ENCODE measurements at regions not wholly inside any gene's neighbourhood (a gene's known extent, or its start where the extent isn't known, plus 50 kb on each side); places are given as distances from the start of the nearest gene placed in this dataset.

DNA sequence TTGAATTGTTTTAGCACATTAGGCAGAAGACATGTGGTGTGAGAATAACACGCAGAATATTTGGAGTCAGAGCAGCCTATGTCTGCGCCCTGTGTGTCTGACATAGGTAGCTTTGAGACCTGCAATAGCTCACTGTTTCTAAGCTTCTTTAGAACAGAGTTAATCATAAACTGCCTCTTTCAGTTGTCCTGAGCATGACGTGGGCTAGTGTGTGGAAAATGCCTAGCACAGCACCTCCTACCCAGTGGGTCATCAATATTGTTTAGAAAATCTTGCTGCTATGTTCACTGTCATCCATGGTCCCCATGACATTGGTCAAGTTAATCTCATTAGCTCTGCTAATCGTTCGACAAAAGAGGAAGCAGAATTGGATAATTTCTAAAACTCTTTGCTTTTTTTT lies 357.4 kb upstream of the SGCD start:
- ATAC-seq (no peak), DNase-seq (ENCODE audit: low read depth, low spot score) (no peak)
- TF ChIP-seq, protein P1, sequence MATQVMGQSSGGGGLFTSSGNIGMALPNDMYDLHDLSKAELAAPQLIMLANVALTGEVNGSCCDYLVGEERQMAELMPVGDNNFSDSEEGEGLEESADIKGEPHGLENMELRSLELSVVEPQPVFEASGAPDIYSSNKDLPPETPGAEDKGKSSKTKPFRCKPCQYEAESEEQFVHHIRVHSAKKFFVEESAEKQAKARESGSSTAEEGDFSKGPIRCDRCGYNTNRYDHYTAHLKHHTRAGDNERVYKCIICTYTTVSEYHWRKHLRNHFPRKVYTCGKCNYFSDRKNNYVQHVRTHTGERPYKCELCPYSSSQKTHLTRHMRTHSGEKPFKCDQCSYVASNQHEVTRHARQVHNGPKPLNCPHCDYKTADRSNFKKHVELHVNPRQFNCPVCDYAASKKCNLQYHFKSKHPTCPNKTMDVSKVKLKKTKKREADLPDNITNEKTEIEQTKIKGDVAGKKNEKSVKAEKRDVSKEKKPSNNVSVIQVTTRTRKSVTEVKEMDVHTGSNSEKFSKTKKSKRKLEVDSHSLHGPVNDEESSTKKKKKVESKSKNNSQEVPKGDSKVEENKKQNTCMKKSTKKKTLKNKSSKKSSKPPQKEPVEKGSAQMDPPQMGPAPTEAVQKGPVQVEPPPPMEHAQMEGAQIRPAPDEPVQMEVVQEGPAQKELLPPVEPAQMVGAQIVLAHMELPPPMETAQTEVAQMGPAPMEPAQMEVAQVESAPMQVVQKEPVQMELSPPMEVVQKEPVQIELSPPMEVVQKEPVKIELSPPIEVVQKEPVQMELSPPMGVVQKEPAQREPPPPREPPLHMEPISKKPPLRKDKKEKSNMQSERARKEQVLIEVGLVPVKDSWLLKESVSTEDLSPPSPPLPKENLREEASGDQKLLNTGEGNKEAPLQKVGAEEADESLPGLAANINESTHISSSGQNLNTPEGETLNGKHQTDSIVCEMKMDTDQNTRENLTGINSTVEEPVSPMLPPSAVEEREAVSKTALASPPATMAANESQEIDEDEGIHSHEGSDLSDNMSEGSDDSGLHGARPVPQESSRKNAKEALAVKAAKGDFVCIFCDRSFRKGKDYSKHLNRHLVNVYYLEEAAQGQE (IDR thresholded peaks at IDR 0.05; ENCODE audit: insufficient read depth in 1 of 2, low read depth in 2 of 2, low read length in 1 of 2) = no peak
- TF ChIP-seq, protein P2, sequence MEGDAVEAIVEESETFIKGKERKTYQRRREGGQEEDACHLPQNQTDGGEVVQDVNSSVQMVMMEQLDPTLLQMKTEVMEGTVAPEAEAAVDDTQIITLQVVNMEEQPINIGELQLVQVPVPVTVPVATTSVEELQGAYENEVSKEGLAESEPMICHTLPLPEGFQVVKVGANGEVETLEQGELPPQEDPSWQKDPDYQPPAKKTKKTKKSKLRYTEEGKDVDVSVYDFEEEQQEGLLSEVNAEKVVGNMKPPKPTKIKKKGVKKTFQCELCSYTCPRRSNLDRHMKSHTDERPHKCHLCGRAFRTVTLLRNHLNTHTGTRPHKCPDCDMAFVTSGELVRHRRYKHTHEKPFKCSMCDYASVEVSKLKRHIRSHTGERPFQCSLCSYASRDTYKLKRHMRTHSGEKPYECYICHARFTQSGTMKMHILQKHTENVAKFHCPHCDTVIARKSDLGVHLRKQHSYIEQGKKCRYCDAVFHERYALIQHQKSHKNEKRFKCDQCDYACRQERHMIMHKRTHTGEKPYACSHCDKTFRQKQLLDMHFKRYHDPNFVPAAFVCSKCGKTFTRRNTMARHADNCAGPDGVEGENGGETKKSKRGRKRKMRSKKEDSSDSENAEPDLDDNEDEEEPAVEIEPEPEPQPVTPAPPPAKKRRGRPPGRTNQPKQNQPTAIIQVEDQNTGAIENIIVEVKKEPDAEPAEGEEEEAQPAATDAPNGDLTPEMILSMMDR (IDR thresholded peaks at IDR 0.05) = no peak
- TF ChIP-seq TCF7L2 (IDR thresholded peaks at IDR 0.05; ENCODE audit: low read depth, low read length) (no peak), SIN3A (IDR thresholded peaks at IDR 0.05; ENCODE audit: borderline replicate concordance, insufficient read depth, low read depth, low read length) (no peak)
- no peaks in the 10 kb centered on the region for H3K9me3 ChIP-seq (ENCODE audit: control insufficient read depth, insufficient read depth, low read depth, low read length)
- intact Hi-C loops (cut with micrococcal nuclease; ENCODE audit: unreplicated experiment) = no loop called here
- H3K27me3 ChIP-seq (ENCODE audit: control insufficient read depth, insufficient read depth, low read length) = no peaks in the 10 kb centered on the region
- ChIA-PET POLR2A (no interaction called here), CTCF (no interaction called here)
- no peak overlapping the region for H3K27ac ChIP-seq (ENCODE audit: low read length)
- H3K36me3 ChIP-seq (ENCODE audit: control insufficient read depth, insufficient read depth, low read length) = no peaks in the 10 kb centered on the region
- no peak overlapping the region for H3K4me3 ChIP-seq (ENCODE audit: low read depth in 2 of 2, low read length in 2 of 2)
- BruUV-seq (replicated peaks) = no TSS peak
- H3K4me1 ChIP-seq (ENCODE audit: control insufficient read depth, insufficient read depth, low read length) = no peaks in the 10 kb centered on the region
- in situ Hi-C loops (cut with HindIII; ENCODE audit: low pct_unique_long_range_greater_than_20kb, low sequenced_read_pairs) = no loop called here

DNA sequence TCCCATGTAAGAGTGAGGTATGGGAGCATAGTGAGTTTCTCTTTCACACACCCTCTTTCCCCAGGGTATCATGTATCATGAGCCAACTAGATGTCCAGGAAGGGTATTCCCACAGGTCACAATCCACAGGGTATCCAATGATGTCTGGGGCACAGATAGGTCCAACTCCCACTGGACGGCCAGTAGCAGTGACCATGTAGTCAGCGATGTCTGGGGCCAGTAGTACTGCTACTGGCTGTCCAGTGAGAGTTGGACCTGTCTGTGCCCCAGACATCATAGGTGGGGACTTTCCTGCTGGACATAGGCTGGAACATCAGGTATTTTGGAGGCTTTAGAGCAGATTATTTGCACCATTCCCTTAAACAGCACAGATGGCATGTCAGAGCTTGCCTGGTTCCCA lies 352.6 kb upstream of the SGCD start:
- no peak for ATAC-seq
- ChIA-PET POLR2A (no interaction called here), CTCF (no interaction called here)
- TF ChIP-seq, protein P2 (IDR thresholded peaks at IDR 0.05) = no peak
- TF ChIP-seq, protein P1 (IDR thresholded peaks at IDR 0.05; ENCODE audit: insufficient read depth in 1 of 2, low read depth in 2 of 2, low read length in 1 of 2) = no peak
- TF ChIP-seq TCF7L2 (IDR thresholded peaks at IDR 0.05; ENCODE audit: low read depth, low read length) (no peak), SIN3A (IDR thresholded peaks at IDR 0.05; ENCODE audit: borderline replicate concordance, insufficient read depth, low read depth, low read length) (no peak), POLR2AphosphoS5 (IDR thresholded peaks at IDR 0.05; ENCODE audit: low read depth, low read length) (no peak)
- intact Hi-C loops (cut with micrococcal nuclease; ENCODE audit: unreplicated experiment) (no loop called here), in situ Hi-C loops (cut with HindIII; ENCODE audit: low pct_unique_long_range_greater_than_20kb, low sequenced_read_pairs) (no loop called here)
- no peak overlapping the region for H3K27ac ChIP-seq (ENCODE audit: low read length)
- no peaks in the 10 kb centered on the region for H3K36me3 ChIP-seq (ENCODE audit: control insufficient read depth, insufficient read depth, low read length)
- H3K4me3 ChIP-seq (ENCODE audit: low read depth in 2 of 2, low read length in 2 of 2) = no peak overlapping the region
- no peaks in the 10 kb centered on the region for H3K4me1 ChIP-seq (ENCODE audit: control insufficient read depth, insufficient read depth, low read length)
- DNase-seq (ENCODE audit: low read depth, low spot score) = no peak
- H3K27me3 ChIP-seq (ENCODE audit: control insufficient read depth, insufficient read depth, low read length) = no peaks in the 10 kb centered on the region
- H3K9me3 ChIP-seq (ENCODE audit: control insufficient read depth, insufficient read depth, low read depth, low read length) = no peaks in the 10 kb centered on the region
- BruUV-seq (replicated peaks) = no TSS peak
